OCI-LY3 (cell line): ENCODE measurements at regions not wholly inside any gene's neighbourhood (a gene's known extent, or its start where the extent isn't known, plus 50 kb on each side); places are given as distances from the start of the nearest gene placed in this dataset.
"Not testable (repeated sequence)": the region's sequence is repeated elsewhere in the genome, so short reads cannot be mapped to it uniquely, and the experiment has no call there.

Experiments used
- EZH2phosphoT487 ChIP-seq: fragments of 200-600 bp; shearing (Covaris generic); IDR thresholded peaks from 2 replicates; pipeline ENCODE4 v1.6.1; 2018; ENCODE audit warnings: antibody characterized with exemption, mixed run types, low read depth
- TF ChIP-seq, protein P1 (sequence below): fragments of 200-600, 300-600 bp; sonication (generic); IDR thresholded peaks from 2 replicates; pipeline ENCODE4 v1.5.1; 2014; ENCODE audit warnings: antibody characterized with exemption, low read length, low read depth

DNA sequence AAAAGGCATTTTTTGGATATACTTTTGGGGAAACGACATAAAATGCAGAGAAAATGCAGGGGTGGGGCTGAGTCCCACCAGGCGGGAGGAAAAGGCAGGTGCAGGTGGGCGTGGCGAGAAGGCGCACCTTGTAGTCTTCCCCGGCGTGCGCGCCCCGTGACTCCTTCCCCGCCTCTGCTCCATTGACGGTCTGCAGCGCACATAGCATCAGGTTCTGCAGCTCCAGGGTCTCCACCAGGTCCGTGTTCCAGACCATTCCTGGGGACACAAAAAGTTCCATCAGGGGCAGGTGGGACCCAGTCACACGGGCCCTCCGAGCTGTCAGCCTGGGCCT, 59.0 kb upstream of the TNK2 start:
- TF ChIP-seq, protein P1, sequence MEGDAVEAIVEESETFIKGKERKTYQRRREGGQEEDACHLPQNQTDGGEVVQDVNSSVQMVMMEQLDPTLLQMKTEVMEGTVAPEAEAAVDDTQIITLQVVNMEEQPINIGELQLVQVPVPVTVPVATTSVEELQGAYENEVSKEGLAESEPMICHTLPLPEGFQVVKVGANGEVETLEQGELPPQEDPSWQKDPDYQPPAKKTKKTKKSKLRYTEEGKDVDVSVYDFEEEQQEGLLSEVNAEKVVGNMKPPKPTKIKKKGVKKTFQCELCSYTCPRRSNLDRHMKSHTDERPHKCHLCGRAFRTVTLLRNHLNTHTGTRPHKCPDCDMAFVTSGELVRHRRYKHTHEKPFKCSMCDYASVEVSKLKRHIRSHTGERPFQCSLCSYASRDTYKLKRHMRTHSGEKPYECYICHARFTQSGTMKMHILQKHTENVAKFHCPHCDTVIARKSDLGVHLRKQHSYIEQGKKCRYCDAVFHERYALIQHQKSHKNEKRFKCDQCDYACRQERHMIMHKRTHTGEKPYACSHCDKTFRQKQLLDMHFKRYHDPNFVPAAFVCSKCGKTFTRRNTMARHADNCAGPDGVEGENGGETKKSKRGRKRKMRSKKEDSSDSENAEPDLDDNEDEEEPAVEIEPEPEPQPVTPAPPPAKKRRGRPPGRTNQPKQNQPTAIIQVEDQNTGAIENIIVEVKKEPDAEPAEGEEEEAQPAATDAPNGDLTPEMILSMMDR: not testable (repeated sequence)
- not testable (repeated sequence) for TF ChIP-seq EZH2phosphoT487
